ENCODE measurements at regions not wholly inside any gene's neighbourhood (a gene's known extent, or its start where the extent isn't known, plus 50 kb on each side); places are given as distances from the start of the nearest gene placed in this dataset.

GRCh38 chr15:87268675-87269074 is 987.9 kb downstream of the NTRK3 start:
- H3K4me2 ChIP-seq = no peak overlapping the region
- no peak overlapping the region for H3K27ac ChIP-seq
- no peak overlapping the region for H3K4me3 ChIP-seq
- TF ChIP-seq REST (IDR thresholded peaks at IDR 0.05) (no peak), ZFP36 (IDR thresholded peaks at IDR 0.05; ENCODE audit: borderline replicate concordance, partially characterized antibody) (no peak), CHD2 (IDR thresholded peaks at IDR 0.05; ENCODE audit: low read length, partially characterized antibody) (no peak), EHMT2 (IDR thresholded peaks at IDR 0.05; ENCODE audit: low read depth) (no peak), KDM1A (IDR thresholded peaks at IDR 0.05; ENCODE audit: low read depth) (no peak), CEBPB (IDR thresholded peaks at IDR 0.05) (no peak), HDAC2 (IDR thresholded peaks at IDR 0.05) (no peak), GATA3 (IDR thresholded peaks at IDR 0.05; ENCODE audit: borderline replicate concordance) (no peak), ZSCAN20 (CRISPR knock-in tag; IDR thresholded peaks at IDR 0.05) (no peak), MAX (IDR thresholded peaks at IDR 0.05) (no peak), PHF8 (IDR thresholded peaks at IDR 0.05; ENCODE audit: borderline replicate concordance, low read depth) (no peak), CBX2 (IDR thresholded peaks at IDR 0.05; ENCODE audit: borderline replicate concordance, low read depth) (no peak), RCOR1 (IDR thresholded peaks at IDR 0.05; ENCODE audit: low read depth, low read length) (no peak), EP300 (IDR thresholded peaks at IDR 0.05) (no peak), POLR2AphosphoS2 (conservative IDR thresholded peaks at IDR 0.05; ENCODE audit: low read length) (no peak)
- peaks cover 5% of the 10 kb centered on the region; the same call in 2 of the 3 replicates for H3K9me3 ChIP-seq
- ATAC-seq (no peak), DNase-seq (ENCODE audit: low read depth in 1 of 2, low spot score in 1 of 2) (no peak), FAIRE-seq (no peak)
- WGBS (ENCODE audit: missing lambda C conversion rate) = 12% methylated on average over 2 of the region's 2 CpGs
- no peaks in the 10 kb centered on the region for H3K4me1 ChIP-seq
- POLR2A ChIA-PET = no interaction called here
- CTCF ChIA-PET = no interaction called here

- Histone ChIP-seq H3K4me3 (no peak overlapping the region), H3K27ac (no peak overlapping the region), H3K4me1 (no peaks in the 10 kb centered on the region), H3K9me3 (peaks cover 9% of the 10 kb centered on the region; the same call in 1 of the 3 replicates), H3K4me2 (no peak overlapping the region)
- 24% methylated on average over 2 of the region's 2 CpGs for WGBS (ENCODE audit: missing lambda C conversion rate)
- ChIA-PET POLR2A (no interaction called here), CTCF (no interaction called here)
- FAIRE-seq = no peak
- TF ChIP-seq EHMT2 (IDR thresholded peaks at IDR 0.05; ENCODE audit: low read depth) = no peak
- TF ChIP-seq CHD4 (IDR thresholded peaks at IDR 0.05; ENCODE audit: borderline replicate concordance) = no peak
- no peak for TF ChIP-seq JUN (IDR thresholded peaks at IDR 0.05)
- TF ChIP-seq KDM1A (IDR thresholded peaks at IDR 0.05; ENCODE audit: low read depth) = no peak
- no peak for DNase-seq (ENCODE audit: low read depth in 1 of 2, low spot score in 1 of 2)
- ATAC-seq = no peak
Measured at GRCh38 chr15:87267798-87268197, 988.7 kb downstream of the NTRK3 start.

- CTCF ChIA-PET = no interaction called here
- POLR2A ChIA-PET = no interaction called here
- DNase-seq (ENCODE audit: low read depth in 1 of 2, low spot score in 1 of 2) = no peak
- H3K27ac ChIP-seq = no peak overlapping the region
- H3K4me3 ChIP-seq = no peak overlapping the region
- no peaks in the 10 kb centered on the region for H3K4me1 ChIP-seq
- H3K9me3 ChIP-seq = peaks cover 9% of the 10 kb centered on the region; the same call in 1 of the 3 replicates
- WGBS (ENCODE audit: missing lambda C conversion rate) = 1% methylated on average over 2 of the region's 2 CpGs
- no peak overlapping the region for H3K4me2 ChIP-seq
- FAIRE-seq = no peak
- ATAC-seq = no peak
- TF ChIP-seq MAFK (IDR thresholded peaks at IDR 0.05; ENCODE audit: partially characterized antibody) (no peak), REST (IDR thresholded peaks at IDR 0.05) (no peak), FOXS1 (CRISPR knock-in tag; IDR thresholded peaks at IDR 0.05) (no peak), POLR2A (IDR thresholded peaks at IDR 0.05; ENCODE audit: low read length) (no peak), BCL3 (IDR thresholded peaks at IDR 0.05) (no peak), EP300 (IDR thresholded peaks at IDR 0.05) (no peak), SMC3 (IDR thresholded peaks at IDR 0.05) (no peak), CTCF (IDR thresholded peaks at IDR 0.05) (no peak), PBX3 (IDR thresholded peaks at IDR 0.05) (no peak)
Measured at GRCh38 chr15:87263871-87264270, 992.7 kb downstream of the NTRK3 start.
